NCI-H82 treated with DMSO at 0.1 percent for 48 hours (cell line): ENCODE measurements at regions not wholly inside any gene's neighbourhood (a gene's known extent, or its start where the extent isn't known, plus 50 kb on each side); places are given as distances from the start of the nearest gene placed in this dataset.
"Not testable (repeated sequence)": the region's sequence is repeated elsewhere in the genome, so short reads cannot be mapped to it uniquely, and the experiment has no call there.

ENCODE experiments used
- DNase-seq: peaks from one replicate; lab custom pipeline; 2025; ENCODE audit not compliant: unreplicated experiment; lab: John Stamatoyannopoulos, UW

- DNase-seq = not testable (repeated sequence)
Observed at GRCh38 chr13:51170128-51170497, 52.1 kb upstream of the FAM124A start.

GRCh38 chr13:51169303-51170127, 52.7 kb upstream of the FAM124A start:
- not testable (repeated sequence) for DNase-seq

GRCh38 chr13:51168623-51169022, 53.6 kb upstream of the FAM124A start:
- no peak for DNase-seq

GRCh38 chr13:51167393-51168191, 54.6 kb upstream of the FAM124A start:
- DNase-seq = peak; percentile 71

GRCh38 chr13:51162701-51163100, 51.6 kb upstream of the C13orf42 start:
- DNase-seq = no peak
